GM06990 (cell line): ENCODE measurements at regions not wholly inside any gene's neighbourhood (a gene's known extent, or its start where the extent isn't known, plus 50 kb on each side); places are given as distances from the start of the nearest gene placed in this dataset.

Experiments used
- DNase-seq: peaks from one replicate; pipeline ENCODE4 v3.0.0-alpha.2; 2011; ENCODE audit not compliant: insufficient read length; ENCODE audit errors: extremely low read depth
- H3K27me3 ChIP-seq: replicated peaks from 2 replicates; pipeline ENCODE4 v1.6.0; 2011; ENCODE audit warnings: low read length; ENCODE audit not compliant: control insufficient read depth, insufficient read depth
- H3K36me3 ChIP-seq: 2 replicates; pipeline ENCODE4 v1.5.1; 2011; ENCODE audit warnings: low read length; ENCODE audit not compliant: control insufficient read depth, insufficient read depth
- H3K4me3 ChIP-seq: replicated peaks from 2 replicates; pipeline ENCODE4 v1.5.1; 2011; ENCODE audit warnings: low read depth, mild to moderate bottlenecking, control low read depth, low read length
- TF ChIP-seq, protein P1 (sequence below): IDR thresholded peaks from 2 replicates; pipeline ENCODE4 v1.5.1; 2011; ENCODE audit warnings: low read length, control low read depth, mild to moderate bottlenecking, inconsistent platforms; ENCODE audit not compliant: insufficient read depth, poor library complexity, severe bottlenecking

DNA sequence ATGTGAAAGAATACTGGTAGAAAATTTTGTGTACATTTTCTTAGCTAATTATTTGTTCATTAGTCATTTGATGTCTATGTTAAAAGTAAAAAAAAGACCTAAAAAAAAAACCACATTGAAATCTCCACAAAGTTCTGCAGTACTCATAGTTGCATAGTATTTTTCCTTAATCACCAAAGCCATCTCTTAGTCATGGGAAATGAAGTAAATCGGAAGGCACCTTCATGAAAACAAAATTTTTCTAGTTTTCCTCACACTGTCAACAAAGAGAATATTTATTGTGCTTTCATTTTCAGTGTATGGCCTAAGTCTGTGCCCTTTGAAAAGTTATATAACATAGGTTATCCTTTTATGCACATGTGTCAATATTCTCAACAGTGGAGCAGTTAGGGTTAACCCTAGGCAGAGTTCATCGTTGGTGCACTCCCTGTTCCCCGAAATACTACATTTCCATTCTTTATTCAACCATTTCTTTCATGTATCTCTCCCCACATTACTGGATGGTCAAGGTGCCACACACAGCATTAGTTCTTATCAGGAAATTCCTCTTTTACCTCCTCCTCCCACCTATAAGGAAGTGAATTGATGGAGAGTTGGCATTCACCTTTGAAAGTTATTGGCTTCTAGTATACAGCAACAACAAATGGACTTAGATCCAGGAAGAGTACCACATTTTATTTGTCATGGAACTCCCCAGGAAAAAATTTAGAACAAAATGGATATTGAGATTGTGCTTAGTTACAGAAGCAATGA is 93.1 kb downstream of the NUDT12 start:
- Histone ChIP-seq H3K4me3 (no peak overlapping the region), H3K36me3 (no peaks in the 10 kb centered on the region), H3K27me3 (no peaks in the 10 kb centered on the region)
- no peak for DNase-seq
- TF ChIP-seq, protein P1, sequence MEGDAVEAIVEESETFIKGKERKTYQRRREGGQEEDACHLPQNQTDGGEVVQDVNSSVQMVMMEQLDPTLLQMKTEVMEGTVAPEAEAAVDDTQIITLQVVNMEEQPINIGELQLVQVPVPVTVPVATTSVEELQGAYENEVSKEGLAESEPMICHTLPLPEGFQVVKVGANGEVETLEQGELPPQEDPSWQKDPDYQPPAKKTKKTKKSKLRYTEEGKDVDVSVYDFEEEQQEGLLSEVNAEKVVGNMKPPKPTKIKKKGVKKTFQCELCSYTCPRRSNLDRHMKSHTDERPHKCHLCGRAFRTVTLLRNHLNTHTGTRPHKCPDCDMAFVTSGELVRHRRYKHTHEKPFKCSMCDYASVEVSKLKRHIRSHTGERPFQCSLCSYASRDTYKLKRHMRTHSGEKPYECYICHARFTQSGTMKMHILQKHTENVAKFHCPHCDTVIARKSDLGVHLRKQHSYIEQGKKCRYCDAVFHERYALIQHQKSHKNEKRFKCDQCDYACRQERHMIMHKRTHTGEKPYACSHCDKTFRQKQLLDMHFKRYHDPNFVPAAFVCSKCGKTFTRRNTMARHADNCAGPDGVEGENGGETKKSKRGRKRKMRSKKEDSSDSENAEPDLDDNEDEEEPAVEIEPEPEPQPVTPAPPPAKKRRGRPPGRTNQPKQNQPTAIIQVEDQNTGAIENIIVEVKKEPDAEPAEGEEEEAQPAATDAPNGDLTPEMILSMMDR = no peak

DNA sequence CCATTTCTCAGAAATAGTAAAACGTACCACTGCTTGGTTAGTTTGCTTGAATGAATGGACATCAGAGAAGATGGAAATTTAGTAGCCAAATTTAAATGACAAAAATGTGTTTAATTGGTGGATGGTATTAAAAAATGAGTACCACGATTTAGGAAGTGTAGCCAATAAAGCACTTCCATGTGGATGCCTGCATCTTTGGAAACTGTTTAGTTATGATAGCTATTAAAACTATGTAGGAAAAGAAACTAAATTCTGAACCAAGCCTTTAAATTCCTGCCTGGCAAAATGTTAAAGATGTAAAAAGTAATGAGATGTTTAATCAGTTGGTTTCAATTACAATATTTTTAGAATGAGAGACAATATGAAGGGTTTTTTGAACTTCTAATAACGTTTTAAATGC is 94.8 kb downstream of the NUDT12 start:
- Histone ChIP-seq H3K27me3 (no peaks in the 10 kb centered on the region), H3K36me3 (no peaks in the 10 kb centered on the region), H3K4me3 (no peak overlapping the region)
- TF ChIP-seq, protein P1 = no peak
- DNase-seq = no peak

GRCh38 chr5:103466495-103466894 is 96.1 kb downstream of the NUDT12 start:
- DNase-seq = no peak
- Histone ChIP-seq H3K4me3 (no peak overlapping the region), H3K36me3 (no peaks in the 10 kb centered on the region), H3K27me3 (no peaks in the 10 kb centered on the region)
- TF ChIP-seq, protein P1 = no peak

DNA sequence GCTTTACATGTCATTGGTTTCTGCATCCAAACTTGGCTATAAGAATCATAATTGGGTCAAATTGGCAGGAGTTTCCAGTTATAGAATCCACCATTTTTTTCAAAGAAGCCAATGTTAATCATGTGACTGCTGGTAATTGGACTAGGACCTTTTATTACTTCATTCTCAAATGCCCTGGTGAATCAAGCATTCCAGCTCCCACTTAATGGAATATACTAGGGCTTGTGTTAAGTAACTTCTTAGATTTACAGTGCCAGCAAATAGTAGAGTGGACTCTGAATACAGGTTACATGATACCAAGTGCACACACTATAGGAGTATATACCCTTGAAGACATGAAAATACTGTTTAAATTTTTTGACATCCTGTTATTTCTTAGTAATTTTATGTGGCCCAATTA is 96.7 kb downstream of the NUDT12 start:
- no peak overlapping the region for H3K4me3 ChIP-seq
- TF ChIP-seq, protein P1 = no peak
- H3K36me3 ChIP-seq = no peaks in the 10 kb centered on the region
- H3K27me3 ChIP-seq = no peaks in the 10 kb centered on the region
- no peak for DNase-seq

DNA sequence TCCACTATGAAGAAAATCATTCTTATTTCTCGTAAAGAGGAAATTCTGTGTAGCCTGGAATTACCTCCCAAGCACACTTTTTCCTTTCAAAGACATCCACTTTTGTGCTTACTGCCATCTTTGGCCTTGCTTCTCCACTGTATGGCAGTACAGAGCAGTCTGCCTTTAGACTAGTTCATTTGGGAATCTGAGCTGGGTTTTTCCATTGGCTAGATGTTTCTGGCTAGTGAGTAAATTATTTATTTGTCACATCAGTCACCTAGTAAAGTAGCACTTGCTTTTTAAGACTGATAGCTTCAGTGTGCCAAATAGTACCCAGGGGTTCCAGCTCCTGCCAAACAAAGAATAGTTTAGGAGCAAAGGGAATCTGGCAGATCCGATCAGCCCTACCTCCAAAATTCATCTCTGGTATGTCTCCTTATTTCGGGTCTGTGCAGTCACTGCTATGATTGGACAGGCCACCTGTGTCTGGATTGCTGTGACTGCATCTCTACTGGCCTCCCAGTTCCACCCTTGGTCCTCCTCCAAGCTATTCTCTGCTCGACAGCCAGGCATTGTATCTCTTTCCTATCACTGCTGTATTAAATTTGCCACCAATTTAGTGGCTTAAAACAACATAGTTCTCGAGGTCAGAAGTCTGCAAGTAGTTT is 97.6 kb downstream of the NUDT12 start:
- H3K4me3 ChIP-seq = no peak overlapping the region
- TF ChIP-seq, protein P1 = no peak
- DNase-seq = no peak
- no peaks in the 10 kb centered on the region for H3K27me3 ChIP-seq
- H3K36me3 ChIP-seq = no peaks in the 10 kb centered on the region

GRCh38 chr5:103463261-103463660 is 99.3 kb downstream of the NUDT12 start:
- H3K4me3 ChIP-seq = no peak overlapping the region
- H3K27me3 ChIP-seq = no peaks in the 10 kb centered on the region
- TF ChIP-seq, protein P1 = no peak
- no peak for DNase-seq
- H3K36me3 ChIP-seq = no peaks in the 10 kb centered on the region
